ENCODE measurements at regions not wholly inside any gene's neighbourhood (a gene's known extent, or its start where the extent isn't known, plus 50 kb on each side); places are given as distances from the start of the nearest gene placed in this dataset.

DNA sequence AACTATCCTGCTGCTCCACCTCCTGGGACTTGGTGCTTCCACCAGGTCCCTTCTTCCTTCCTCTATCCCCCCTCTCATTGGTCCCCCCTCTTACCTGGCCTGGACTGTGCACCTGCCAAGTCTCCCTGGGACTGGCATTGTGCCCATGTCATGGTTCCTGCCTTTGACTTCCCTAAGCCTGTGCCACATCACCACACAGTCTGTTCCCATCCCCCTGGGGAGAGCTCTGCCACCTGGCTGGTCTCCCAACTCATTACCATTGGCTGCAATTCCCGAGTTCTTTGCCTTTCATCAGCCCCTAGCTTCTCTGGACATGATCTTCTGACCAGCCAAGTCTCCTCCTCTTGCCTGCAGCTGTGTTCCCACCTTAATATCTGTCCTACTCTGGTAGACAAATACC is 180.3 kb downstream of the SREK1 start:
- TF ChIP-seq EP300 (IDR thresholded peaks at IDR 0.05), result no peak
- TF ChIP-seq, protein P1, sequence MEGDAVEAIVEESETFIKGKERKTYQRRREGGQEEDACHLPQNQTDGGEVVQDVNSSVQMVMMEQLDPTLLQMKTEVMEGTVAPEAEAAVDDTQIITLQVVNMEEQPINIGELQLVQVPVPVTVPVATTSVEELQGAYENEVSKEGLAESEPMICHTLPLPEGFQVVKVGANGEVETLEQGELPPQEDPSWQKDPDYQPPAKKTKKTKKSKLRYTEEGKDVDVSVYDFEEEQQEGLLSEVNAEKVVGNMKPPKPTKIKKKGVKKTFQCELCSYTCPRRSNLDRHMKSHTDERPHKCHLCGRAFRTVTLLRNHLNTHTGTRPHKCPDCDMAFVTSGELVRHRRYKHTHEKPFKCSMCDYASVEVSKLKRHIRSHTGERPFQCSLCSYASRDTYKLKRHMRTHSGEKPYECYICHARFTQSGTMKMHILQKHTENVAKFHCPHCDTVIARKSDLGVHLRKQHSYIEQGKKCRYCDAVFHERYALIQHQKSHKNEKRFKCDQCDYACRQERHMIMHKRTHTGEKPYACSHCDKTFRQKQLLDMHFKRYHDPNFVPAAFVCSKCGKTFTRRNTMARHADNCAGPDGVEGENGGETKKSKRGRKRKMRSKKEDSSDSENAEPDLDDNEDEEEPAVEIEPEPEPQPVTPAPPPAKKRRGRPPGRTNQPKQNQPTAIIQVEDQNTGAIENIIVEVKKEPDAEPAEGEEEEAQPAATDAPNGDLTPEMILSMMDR (IDR thresholded peaks at IDR 0.05), result no peak

All from ovary (tissue), 3 donors.